DND-41 (cell line): ENCODE measurements at regions not wholly inside any gene's neighbourhood (a gene's known extent, or its start where the extent isn't known, plus 50 kb on each side); places are given as distances from the start of the nearest gene placed in this dataset.

Experiments
- EZH2 ChIP-seq: IDR thresholded peaks from 3 replicates; pipeline ENCODE4 v1.6.1; 2012; ENCODE audit warnings: borderline replicate concordance, low read depth, mild to moderate bottlenecking, moderate library complexity, low read length, inconsistent platforms; ENCODE audit not compliant: severe bottlenecking
- TF ChIP-seq, protein P1 (sequence below): IDR thresholded peaks from 2 replicates; pipeline ENCODE4 v1.5.1; 2012; ENCODE audit warnings: borderline replicate concordance, low read length, moderate library complexity, mild to moderate bottlenecking; ENCODE audit not compliant: poor library complexity, severe bottlenecking; ENCODE audit errors: extremely low read depth

DNA sequence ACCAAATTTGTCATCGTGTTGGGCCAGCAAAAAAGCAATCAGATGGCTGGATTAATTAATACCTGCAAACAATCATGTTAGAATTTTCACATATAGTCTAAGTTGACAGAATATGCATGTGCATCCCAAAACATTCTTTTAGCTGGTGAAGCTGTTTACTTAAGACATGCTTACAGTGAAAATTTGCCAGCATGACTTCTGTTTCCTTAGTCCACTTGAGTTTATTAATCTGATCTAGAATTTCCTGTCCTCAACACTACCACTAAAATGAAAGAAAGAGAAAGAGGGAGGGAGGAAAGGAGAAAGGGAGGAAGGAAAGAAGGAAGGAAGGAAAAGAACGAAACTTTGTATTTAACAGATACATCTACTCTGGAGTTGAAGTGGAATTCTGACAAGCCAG lies 2109.9 kb upstream of the PIK3C3 start:
- TF ChIP-seq EZH2: no peak
- TF ChIP-seq, protein P1, sequence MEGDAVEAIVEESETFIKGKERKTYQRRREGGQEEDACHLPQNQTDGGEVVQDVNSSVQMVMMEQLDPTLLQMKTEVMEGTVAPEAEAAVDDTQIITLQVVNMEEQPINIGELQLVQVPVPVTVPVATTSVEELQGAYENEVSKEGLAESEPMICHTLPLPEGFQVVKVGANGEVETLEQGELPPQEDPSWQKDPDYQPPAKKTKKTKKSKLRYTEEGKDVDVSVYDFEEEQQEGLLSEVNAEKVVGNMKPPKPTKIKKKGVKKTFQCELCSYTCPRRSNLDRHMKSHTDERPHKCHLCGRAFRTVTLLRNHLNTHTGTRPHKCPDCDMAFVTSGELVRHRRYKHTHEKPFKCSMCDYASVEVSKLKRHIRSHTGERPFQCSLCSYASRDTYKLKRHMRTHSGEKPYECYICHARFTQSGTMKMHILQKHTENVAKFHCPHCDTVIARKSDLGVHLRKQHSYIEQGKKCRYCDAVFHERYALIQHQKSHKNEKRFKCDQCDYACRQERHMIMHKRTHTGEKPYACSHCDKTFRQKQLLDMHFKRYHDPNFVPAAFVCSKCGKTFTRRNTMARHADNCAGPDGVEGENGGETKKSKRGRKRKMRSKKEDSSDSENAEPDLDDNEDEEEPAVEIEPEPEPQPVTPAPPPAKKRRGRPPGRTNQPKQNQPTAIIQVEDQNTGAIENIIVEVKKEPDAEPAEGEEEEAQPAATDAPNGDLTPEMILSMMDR: no peak
